Fibroblast of skin of right quadriceps (primary cell): ENCODE measurements at regions not wholly inside any gene's neighbourhood (a gene's known extent, or its start where the extent isn't known, plus 50 kb on each side); places are given as distances from the start of the nearest gene placed in this dataset.

Experiments used
- DNase-seq: peaks from one replicate; pipeline ENCODE4 v3.0.0-alpha.2; 2013

GRCh38 chr3:3745693-3746092, 53.5 kb upstream of the LRRN1 start:
- DNase-seq: no peak

GRCh38 chr3:3744826-3745225, 54.4 kb upstream of the LRRN1 start:
- DNase-seq: no peak

GRCh38 chr3:3743754-3744153, 55.5 kb upstream of the LRRN1 start:
- no peak for DNase-seq

DNA sequence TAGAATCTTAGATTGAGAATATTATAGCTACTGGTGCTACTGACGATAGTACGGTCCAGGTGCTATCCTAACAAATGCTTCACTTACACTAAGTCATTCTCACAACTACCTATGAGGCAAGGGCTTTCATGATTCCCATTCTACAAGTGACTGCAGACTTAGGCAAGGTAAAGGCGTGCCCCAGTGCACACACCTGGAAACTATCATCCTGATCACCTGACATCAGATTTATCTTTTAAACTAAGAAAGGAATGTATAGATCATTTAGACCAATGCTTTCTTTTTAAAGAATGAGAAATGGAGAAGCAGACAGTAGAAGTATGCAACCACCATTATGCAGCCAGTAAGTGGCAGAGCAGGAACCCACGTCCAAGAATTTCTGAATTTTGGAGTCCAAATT, 59.2 kb upstream of the LRRN1 start:
- DNase-seq: no peak

DNA sequence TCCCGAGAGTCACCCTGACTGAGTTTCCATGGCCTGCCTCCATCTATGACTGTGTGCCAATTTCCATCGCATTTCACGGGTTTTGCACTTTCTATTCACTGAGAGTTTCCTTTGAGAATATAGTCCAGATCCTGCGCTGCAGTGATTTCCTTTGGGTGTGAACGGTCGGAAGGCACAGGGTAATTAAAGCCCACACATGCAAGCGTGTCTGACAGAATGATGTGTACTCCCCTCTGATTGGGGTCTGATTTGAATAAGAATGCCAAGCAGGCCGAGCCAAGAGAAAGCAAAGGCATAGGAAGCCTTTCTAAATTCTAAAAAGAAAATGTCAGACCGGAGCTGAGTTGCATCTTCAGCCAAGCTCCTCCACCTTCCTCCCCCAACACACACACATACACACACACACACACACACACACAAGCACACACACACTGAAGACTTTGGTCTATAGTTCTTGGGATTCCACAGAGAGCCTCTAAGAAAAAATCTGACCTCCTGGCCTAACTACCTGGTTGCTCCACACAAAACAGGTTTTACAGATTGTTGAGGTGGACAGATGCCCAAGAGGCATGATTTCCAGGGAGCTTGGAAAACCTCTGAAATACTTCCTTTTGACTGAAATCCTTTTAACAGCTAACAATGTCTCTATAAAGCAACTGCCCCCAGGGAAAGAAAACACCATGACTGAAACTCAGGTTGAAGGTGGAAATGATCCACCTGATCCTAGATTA, 59.7 kb upstream of the LRRN1 start:
- DNase-seq: no peak

DNA sequence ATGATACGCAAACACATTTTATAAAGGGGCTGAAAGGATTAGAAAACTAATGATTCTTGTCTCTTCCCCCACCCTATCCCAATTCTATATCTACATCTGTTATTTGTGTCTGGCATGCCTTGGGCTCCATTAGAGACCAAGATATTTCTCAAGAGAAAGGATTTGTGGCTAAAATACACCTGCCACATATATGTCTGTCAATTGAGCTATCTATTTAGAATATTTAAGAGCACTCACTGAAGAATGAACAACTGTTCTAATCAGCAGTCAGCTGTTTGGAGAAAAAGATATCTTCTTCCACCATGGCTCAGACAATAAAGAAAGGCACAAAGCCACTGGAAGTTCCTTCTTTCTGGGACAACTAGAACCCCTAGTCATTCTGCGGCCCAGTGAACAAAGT, 61.7 kb upstream of the LRRN1 start:
- no peak for DNase-seq

GRCh38 chr3:3735919-3736318, 63.3 kb upstream of the LRRN1 start:
- DNase-seq: no peak

DNA sequence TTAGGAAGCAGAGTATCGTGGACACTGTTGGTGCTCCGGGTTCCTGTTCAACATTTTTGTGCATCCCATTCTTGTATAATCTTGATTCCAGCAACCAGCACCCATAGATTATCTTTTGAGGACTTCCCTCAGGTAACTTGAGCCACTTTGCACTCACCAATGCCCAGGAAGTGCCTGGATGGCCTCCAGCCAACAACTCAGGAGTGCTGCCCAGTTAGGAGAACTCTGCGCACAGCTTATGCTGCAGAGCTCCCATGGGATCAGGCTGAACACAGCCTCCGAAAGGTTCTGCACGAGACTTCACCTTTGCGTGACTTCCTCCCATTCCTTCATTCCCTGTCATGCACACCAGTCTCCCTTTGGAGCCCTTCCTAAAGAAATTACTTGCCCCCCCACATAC, 64.3 kb upstream of the LRRN1 start:
- no peak for DNase-seq

DNA sequence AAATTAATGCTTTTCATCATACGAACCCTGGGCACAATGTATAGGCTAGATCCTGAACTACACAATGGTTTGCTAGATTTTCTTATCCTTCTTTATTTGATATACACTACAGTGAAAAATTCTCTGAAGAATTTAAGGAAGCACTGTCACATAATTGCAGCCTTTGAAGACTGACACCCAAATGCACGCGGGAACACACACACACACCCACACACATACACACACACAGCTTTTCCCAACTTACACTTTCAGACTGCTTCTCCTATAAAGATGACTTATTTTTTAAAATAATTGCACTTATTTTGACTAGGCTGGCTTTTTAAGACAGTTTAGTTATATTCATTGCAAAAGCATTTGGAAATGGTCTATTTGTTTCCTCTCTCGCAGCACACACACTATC, 70.0 kb upstream of the LRRN1 start:
- no peak for DNase-seq

- DNase-seq: no peak
These were observed 72.7 kb upstream of the LRRN1 start for GRCh38 chr3:3726549-3726948.

DNA sequence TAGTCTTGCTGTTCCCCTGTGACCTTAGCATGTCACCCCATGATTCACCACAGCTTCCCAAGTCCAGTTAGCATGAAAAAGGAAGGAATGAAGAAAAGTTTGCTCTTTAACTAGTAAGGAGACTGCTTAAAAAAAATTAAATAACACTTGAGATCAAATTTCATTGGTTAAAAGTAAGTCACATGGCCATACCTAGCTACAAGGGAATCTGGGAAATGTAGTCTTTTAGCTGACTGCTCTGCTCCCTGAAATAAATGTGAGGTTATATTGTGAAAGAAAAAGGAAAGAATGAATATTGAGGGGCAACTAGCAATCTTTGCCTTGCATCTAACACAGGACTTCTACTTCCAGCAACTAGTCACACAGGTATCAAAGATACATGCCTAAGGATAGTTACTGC, 84.7 kb upstream of the LRRN1 start:
- no peak for DNase-seq

- no peak for DNase-seq
These were observed 86.3 kb upstream of the LRRN1 start for GRCh38 chr3:3712971-3713370.

DNA sequence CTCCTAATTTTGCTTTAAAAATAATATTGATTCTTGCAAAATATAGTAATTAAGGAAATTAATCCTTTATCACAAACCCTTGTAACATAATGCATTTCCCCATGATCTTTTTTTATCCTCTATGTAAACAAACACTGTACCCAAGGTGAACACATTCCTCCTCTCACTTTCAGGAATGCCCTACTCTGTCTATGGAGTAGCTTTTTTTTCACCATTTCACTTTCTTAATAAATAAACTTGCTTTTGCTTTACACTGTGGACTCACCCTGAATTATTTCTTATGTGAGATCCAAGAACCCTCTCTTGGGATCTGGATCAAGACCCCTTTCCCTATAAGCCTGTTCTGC, 90.5 kb upstream of the LRRN1 start:
- no peak for DNase-seq

GRCh38 chr3:3707858-3708768, 91.1 kb upstream of the LRRN1 start:
- no peak for DNase-seq

GRCh38 chr3:3705090-3705775, 94.0 kb upstream of the LRRN1 start:
- DNase-seq: no peak

DNA sequence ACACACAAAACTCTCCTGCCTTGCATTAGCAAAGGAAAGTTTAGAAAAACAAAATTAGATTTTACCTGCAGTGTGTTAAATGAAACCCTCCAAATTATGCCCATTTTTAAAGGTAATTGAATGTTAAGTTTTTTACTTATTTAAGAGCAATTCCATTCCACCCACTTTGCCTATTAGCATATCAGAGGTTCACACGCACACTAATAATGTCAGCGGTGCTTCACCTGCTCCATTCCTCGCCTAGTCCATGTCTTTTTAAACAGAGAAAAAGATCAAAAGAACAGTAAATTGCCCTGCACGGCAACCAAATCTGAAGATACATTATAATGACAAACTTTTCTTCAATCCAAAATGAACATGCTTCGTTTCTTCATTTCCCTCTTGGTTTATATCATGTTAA, 97.3 kb upstream of the LRRN1 start:
- no peak for DNase-seq

- no peak for DNase-seq
These were observed 99.2 kb upstream of the LRRN1 start for GRCh38 chr3:3699816-3700633.

DNA sequence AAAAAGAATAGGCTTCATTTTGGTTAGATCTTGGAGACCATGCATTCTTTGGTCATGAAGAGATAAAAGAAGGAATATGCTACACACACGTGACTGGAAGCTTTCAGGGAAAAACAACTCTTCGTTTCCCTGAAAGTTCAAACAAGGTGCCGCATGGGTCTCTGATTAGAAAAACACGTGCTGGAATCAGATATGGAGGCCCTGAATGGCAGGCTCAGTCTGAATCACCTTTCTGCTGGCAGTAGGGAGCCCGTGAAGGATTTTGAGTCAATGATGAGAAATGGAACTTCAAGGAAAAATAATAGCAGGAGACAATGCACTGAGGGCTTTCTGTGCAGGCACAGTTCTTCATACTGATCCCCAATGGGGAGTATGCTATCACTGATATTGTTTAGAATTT, 99.8 kb upstream of the LRRN1 start:
- DNase-seq: no peak

DNA sequence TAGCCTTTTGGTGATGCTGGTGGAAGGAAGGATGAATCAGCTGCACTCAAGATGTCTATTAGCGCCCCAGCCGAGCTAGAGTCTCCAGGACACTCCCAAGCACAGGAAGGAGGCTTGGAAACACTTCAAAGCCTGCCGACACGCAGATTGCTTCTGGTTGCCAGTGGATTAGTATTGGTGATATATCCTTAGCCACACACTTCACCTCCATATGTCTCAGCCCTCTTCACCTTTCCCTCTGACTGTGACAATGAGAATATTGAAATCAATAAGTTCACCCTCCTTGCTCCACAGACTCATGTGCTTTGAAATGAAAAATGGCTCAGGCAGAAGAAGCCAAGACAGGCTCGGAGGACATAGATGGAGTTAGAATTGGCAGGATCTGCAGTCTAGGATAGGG, 102.9 kb upstream of the LRRN1 start:
- no peak for DNase-seq

GRCh38 chr3:3693593-3693992, 105.6 kb upstream of the LRRN1 start:
- no peak for DNase-seq

DNA sequence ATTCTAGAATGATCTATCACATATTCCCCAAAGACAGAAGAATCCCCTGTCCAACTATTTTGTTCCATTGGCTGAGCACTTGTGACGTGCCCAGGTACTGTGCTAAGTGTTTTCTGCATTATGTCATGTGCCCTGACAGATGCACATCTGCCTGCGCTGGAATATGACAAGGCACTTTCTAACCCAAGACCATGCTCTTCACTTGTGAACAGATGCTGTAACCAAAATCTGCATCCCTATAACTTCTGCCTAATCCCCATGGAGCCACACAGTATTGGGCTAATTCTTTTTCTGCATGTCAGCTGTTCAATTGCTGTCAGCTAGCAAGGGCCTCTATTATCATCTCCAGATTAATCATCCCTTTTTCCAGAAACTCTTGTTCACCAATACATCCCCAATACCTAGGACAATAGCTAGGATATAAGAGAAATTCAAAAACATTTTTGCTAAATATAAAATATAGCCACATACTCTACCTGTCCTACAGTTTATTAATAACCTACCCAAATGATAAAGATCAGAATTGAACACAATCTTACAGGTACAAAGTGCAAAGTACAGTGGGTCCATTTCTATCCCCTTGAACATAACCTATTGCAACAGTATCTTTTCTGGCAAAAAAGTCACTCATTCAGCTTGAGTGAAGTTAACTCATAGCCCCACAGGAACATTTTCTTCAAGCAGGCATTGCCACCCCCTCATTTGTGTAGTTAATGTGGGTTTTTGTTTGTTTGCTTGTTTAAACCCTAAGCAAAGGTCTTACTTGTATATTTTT, 109.4 kb upstream of the LRRN1 start:
- no peak for DNase-seq
